GM13976 (cell line): ENCODE measurements at regions not wholly inside any gene's neighbourhood (a gene's known extent, or its start where the extent isn't known, plus 50 kb on each side); places are given as distances from the start of the nearest gene placed in this dataset.

Source experiments
- DNase-seq: peaks from one replicate; pipeline ENCODE4 v3.0.0; 2012; ENCODE audit warnings: low spot score
- CTCF ChIP-seq: IDR thresholded peaks from 2 replicates; pipeline ENCODE4 v1.5.1; 2012; ENCODE audit warnings: borderline replicate concordance, mild to moderate bottlenecking; ENCODE audit not compliant: insufficient read depth; ENCODE audit errors: extremely low read depth, missing control alignments, control extremely low read depth
- in situ Hi-C: fragments of 300-500 bp; cut with MboI; formaldehyde crosslinking; loops from one replicate; pipeline ENCODE4 v1.12.0; 2022; ENCODE audit warnings: low sequenced_read_pairs, mixed read lengths, inconsistent platforms; ENCODE audit not compliant: unreplicated experiment

GRCh38 chr3:88321363-88322050 lies 171.7 kb downstream of the C3orf38 start:
- in situ Hi-C loops, result no loop called here
- DNase-seq, result no peak
- TF ChIP-seq CTCF, result no peak

GRCh38 chr3:88324788-88325187 lies 175.0 kb downstream of the C3orf38 start:
- no peak for TF ChIP-seq CTCF
- in situ Hi-C loops, result no loop called here
- no peak for DNase-seq

GRCh38 chr3:88334187-88334868 lies 184.6 kb downstream of the C3orf38 start:
- no peak for TF ChIP-seq CTCF
- no peak for DNase-seq

GRCh38 chr3:88336894-88337293 lies 187.1 kb downstream of the C3orf38 start:
- TF ChIP-seq CTCF, result no peak
- DNase-seq, result no peak
- in situ Hi-C loops, result no loop called here

More at GRCh38 chr3:88334187-88334868, 184.6 kb downstream of the C3orf38 start:
- in situ Hi-C loops, result no loop called here

GRCh38 chr3:88343264-88343663 lies 193.5 kb downstream of the C3orf38 start:
- DNase-seq, result no peak
- in situ Hi-C loops, result no loop called here

GRCh38 chr3:88346643-88347042 lies 196.9 kb downstream of the C3orf38 start:
- in situ Hi-C loops, result no loop called here
- no peak for DNase-seq
- no peak for TF ChIP-seq CTCF

More at GRCh38 chr3:88343264-88343663, 193.5 kb downstream of the C3orf38 start:
- no peak for TF ChIP-seq CTCF
